ENCODE measurements at regions not wholly inside any gene's neighbourhood (a gene's known extent, or its start where the extent isn't known, plus 50 kb on each side); places are given as distances from the start of the nearest gene placed in this dataset.

DNA sequence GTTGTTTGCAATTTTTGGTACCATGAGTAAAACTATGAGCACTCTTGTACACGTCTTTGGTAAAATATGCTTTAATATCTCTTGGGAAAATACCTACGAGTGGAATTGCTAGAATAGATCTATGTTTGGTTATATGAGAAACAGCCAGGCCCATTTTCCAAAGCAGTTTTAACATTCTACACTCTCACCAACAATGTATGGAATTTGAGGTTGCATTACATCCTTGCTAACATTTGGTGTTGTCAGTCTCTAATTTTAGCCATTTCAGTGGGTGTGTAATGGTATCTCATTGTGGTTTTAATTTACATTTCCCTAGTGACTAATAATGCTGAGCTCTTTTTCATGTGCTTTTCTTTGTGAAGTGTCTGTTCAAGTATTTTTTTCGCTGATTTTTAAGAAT is 118.9 kb upstream of the TCF4 start:
- no peak for TF ChIP-seq SPI1 (IDR thresholded peaks at IDR 0.05; ENCODE audit: low read depth, low read length)
- no peak for TF ChIP-seq POLR2A (IDR thresholded peaks at IDR 0.05; ENCODE audit: low read depth, low read length)
- no peak for TF ChIP-seq POLR2AphosphoS5 (IDR thresholded peaks at IDR 0.05; ENCODE audit: low read depth, low read length)
- TF ChIP-seq PAX5 (IDR thresholded peaks at IDR 0.05; ENCODE audit: insufficient read depth, low read length, severe bottlenecking) = no peak
- TF ChIP-seq TAF1 (IDR thresholded peaks at IDR 0.05; ENCODE audit: low read depth, low read length) = no peak
- no peak for TF ChIP-seq POU2F2 (IDR thresholded peaks at IDR 0.05; ENCODE audit: low read depth, low read length)
- FAIRE-seq (no peak), DNase-seq (ENCODE audit: insufficient read length, low spot score) (no peak)

DNA sequence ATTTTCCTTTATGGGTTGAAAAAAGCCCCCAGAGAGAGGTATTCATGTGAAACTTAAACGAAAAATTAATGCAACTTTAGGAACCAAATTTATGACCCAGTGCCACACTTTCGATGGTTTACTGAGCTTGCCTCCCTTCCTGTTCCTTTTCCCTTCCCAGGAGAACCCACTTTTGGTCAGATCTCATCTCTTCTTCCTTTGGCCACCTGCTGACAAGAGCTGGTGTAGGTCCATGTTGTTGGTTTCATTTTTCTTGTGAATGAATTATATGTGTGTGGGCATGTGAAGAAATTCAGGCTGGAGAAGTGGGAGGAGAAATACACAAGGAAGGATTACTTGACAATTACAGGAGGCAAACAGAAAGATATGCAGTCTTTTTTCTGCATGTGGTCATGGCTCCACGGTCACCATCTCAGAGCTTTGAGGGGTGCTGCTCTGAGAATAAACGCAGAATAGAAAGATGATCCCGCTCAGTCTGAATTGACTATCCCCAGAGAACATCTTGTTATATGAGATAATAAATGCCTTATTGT is 111.3 kb upstream of the TCF4 start:
- FAIRE-seq (no peak), DNase-seq (ENCODE audit: insufficient read length, low spot score) (no peak)
- TF ChIP-seq POU2F2 (IDR thresholded peaks at IDR 0.05; ENCODE audit: low read depth, low read length) (no peak), TAF1 (IDR thresholded peaks at IDR 0.05; ENCODE audit: low read depth, low read length) (no peak), POLR2A (IDR thresholded peaks at IDR 0.05; ENCODE audit: low read depth, low read length) (no peak), PAX5 (IDR thresholded peaks at IDR 0.05; ENCODE audit: insufficient read depth, low read length, severe bottlenecking) (no peak), POLR2AphosphoS5 (IDR thresholded peaks at IDR 0.05; ENCODE audit: low read depth, low read length) (no peak), SPI1 (IDR thresholded peaks at IDR 0.05; ENCODE audit: low read depth, low read length) (no peak)

DNA sequence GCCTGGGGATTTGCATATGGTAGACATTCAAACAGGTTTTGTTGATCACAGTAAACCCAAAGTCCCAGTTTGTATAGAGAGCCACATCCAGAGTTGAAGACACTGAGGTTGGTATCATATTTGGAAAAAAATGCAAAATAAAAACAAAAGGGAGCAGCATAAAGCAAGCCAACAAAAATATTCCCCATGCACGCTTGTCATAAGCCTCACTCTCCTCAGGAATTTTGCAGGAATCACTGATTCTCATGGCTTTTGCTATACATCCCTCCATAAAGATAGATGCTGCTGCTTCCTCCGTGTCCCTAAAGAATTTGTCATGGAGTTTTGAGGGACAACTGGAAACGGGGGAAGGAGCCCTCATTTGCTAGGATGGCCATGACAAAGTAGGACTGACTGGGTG is 108.8 kb upstream of the TCF4 start:
- TF ChIP-seq TAF1 (IDR thresholded peaks at IDR 0.05; ENCODE audit: low read depth, low read length) = no peak
- no peak for TF ChIP-seq POU2F2 (IDR thresholded peaks at IDR 0.05; ENCODE audit: low read depth, low read length)
- TF ChIP-seq POLR2A (IDR thresholded peaks at IDR 0.05; ENCODE audit: low read depth, low read length) = no peak
- no peak for TF ChIP-seq PAX5 (IDR thresholded peaks at IDR 0.05; ENCODE audit: insufficient read depth, low read length, severe bottlenecking)
- no peak for DNase-seq (ENCODE audit: insufficient read length, low spot score)
- no peak for FAIRE-seq

DNA sequence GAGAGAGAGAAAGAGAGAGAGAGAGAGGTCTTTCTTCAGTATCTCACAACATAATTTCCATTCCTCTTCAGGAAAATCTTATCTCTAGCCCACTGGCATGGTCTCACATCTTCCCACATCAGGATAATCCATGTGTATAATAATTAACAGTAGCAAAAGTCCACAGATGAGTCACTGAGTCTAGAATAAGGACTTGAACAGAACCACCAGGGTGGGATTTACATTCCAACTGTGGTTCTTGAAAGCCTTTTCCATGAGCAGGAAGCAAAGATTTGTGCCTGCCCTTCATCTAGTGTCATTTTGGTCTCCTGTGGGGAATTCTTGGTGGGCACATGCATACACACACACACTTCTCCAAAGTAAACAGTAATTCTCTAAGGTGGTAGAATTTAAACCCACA is 107.1 kb upstream of the TCF4 start:
- FAIRE-seq = no peak
- TF ChIP-seq POLR2A (IDR thresholded peaks at IDR 0.05; ENCODE audit: low read depth, low read length) (no peak), POLR2AphosphoS5 (IDR thresholded peaks at IDR 0.05; ENCODE audit: low read depth, low read length) (no peak), PAX5 (IDR thresholded peaks at IDR 0.05; ENCODE audit: insufficient read depth, low read length, severe bottlenecking) (no peak), TAF1 (IDR thresholded peaks at IDR 0.05; ENCODE audit: low read depth, low read length) (no peak), POU2F2 (IDR thresholded peaks at IDR 0.05; ENCODE audit: low read depth, low read length) (no peak)
- no peak for DNase-seq (ENCODE audit: insufficient read length, low spot score)

DNA sequence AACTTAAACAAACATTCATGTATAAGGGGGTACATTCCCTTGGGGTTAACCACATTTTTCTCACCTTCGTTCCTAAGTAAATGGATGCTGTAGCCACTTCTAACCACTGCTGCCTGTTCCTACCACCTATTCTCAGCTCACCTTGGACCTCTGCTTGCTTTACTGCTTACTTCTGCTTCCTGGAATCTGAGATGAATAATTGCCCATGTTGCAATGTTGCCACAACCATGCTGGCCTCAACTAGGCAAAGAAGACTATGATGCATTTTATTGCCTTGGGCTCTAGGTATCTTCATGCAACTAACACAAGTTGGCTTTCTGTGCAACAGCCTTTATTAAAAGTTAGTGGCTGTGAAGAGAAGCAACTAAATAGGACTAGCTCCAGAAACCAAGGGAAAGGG is 106.3 kb upstream of the TCF4 start:
- FAIRE-seq (no peak), DNase-seq (ENCODE audit: insufficient read length, low spot score) (no peak)
- TF ChIP-seq PAX5 (IDR thresholded peaks at IDR 0.05; ENCODE audit: insufficient read depth, low read length, severe bottlenecking) (no peak), POLR2A (IDR thresholded peaks at IDR 0.05; ENCODE audit: low read depth, low read length) (no peak), TAF1 (IDR thresholded peaks at IDR 0.05; ENCODE audit: low read depth, low read length) (no peak), POU2F2 (IDR thresholded peaks at IDR 0.05; ENCODE audit: low read depth, low read length) (no peak), POLR2AphosphoS5 (IDR thresholded peaks at IDR 0.05; ENCODE audit: low read depth, low read length) (no peak), SPI1 (IDR thresholded peaks at IDR 0.05; ENCODE audit: low read depth, low read length) (no peak)

DNA sequence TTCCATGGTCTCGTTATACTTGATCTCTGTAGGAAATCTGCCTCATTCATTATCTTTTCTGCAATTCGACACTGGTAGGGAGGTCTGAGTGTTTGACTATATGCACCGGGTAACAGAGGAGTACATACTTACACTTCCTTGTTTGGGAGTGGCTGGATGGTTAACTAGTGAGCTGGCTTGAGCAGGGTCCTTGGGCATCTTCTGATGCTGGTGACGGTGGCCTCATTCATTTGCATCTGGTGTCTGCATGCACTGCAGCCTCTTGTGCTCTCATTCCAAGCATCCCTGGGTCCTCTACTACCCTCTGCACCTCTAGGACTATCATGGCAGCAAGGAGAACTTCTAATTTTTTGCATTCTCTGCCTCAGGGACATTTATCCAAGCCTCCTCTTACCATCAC is 100.0 kb upstream of the TCF4 start:
- TF ChIP-seq SPI1 (IDR thresholded peaks at IDR 0.05; ENCODE audit: low read depth, low read length) (no peak), POU2F2 (IDR thresholded peaks at IDR 0.05; ENCODE audit: low read depth, low read length) (no peak), POLR2AphosphoS5 (IDR thresholded peaks at IDR 0.05; ENCODE audit: low read depth, low read length) (no peak), PAX5 (IDR thresholded peaks at IDR 0.05; ENCODE audit: insufficient read depth, low read length, severe bottlenecking) (no peak), POLR2A (IDR thresholded peaks at IDR 0.05; ENCODE audit: low read depth, low read length) (no peak), TAF1 (IDR thresholded peaks at IDR 0.05; ENCODE audit: low read depth, low read length) (no peak)
- no peak for DNase-seq (ENCODE audit: insufficient read length, low spot score)
- FAIRE-seq = no peak

DNA sequence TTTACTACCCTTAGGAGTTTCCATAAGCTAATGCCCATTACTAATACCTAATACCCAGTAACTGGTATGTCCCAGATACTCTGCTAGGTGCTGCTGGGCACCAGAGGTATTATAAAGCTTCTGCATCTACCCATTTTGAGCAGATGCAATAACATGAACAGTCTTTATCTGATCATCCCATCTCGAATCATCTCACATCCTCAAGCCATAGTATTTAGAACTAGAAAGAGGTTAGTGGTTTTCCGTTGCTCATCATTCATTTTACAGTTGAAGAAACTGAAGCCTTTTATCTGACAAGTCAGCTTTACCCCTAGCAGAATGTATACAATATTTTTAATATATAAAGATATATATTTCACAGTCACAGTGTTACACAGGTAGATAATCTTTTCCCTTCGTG is 99.1 kb upstream of the TCF4 start:
- DNase-seq (ENCODE audit: insufficient read length, low spot score) = no peak
- TF ChIP-seq PAX5 (IDR thresholded peaks at IDR 0.05; ENCODE audit: insufficient read depth, low read length, severe bottlenecking) (no peak), POLR2AphosphoS5 (IDR thresholded peaks at IDR 0.05; ENCODE audit: low read depth, low read length) (no peak), TAF1 (IDR thresholded peaks at IDR 0.05; ENCODE audit: low read depth, low read length) (no peak), POLR2A (IDR thresholded peaks at IDR 0.05; ENCODE audit: low read depth, low read length) (no peak), POU2F2 (IDR thresholded peaks at IDR 0.05; ENCODE audit: low read depth, low read length) (no peak), SPI1 (IDR thresholded peaks at IDR 0.05; ENCODE audit: low read depth, low read length) (no peak)
- no peak for FAIRE-seq

DNA sequence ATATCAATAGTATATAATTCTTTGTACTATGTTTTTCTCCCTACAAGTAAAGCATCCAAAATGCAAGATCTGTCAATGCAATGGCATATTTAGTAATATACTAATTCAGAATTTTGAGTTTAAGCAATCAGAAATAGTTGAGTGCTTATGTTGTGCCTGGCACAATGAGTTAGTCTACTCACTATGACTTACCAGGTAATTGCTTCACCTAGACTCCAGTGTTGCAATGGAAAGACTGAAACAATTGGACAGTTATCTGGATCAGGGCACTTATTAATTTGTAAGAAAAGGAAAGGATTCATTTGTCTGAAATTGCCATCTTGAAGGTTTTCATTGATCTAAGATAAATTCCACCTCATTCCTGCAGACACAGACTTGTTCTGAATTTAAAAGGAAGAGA is 97.6 kb upstream of the TCF4 start:
- TF ChIP-seq SPI1 (IDR thresholded peaks at IDR 0.05; ENCODE audit: low read depth, low read length) (no peak), PAX5 (IDR thresholded peaks at IDR 0.05; ENCODE audit: insufficient read depth, low read length, severe bottlenecking) (no peak), POLR2AphosphoS5 (IDR thresholded peaks at IDR 0.05; ENCODE audit: low read depth, low read length) (no peak), TAF1 (IDR thresholded peaks at IDR 0.05; ENCODE audit: low read depth, low read length) (no peak), POLR2A (IDR thresholded peaks at IDR 0.05; ENCODE audit: low read depth, low read length) (no peak), POU2F2 (IDR thresholded peaks at IDR 0.05; ENCODE audit: low read depth, low read length) (no peak)
- DNase-seq (ENCODE audit: insufficient read length, low spot score) (no peak), FAIRE-seq (no peak)

DNA sequence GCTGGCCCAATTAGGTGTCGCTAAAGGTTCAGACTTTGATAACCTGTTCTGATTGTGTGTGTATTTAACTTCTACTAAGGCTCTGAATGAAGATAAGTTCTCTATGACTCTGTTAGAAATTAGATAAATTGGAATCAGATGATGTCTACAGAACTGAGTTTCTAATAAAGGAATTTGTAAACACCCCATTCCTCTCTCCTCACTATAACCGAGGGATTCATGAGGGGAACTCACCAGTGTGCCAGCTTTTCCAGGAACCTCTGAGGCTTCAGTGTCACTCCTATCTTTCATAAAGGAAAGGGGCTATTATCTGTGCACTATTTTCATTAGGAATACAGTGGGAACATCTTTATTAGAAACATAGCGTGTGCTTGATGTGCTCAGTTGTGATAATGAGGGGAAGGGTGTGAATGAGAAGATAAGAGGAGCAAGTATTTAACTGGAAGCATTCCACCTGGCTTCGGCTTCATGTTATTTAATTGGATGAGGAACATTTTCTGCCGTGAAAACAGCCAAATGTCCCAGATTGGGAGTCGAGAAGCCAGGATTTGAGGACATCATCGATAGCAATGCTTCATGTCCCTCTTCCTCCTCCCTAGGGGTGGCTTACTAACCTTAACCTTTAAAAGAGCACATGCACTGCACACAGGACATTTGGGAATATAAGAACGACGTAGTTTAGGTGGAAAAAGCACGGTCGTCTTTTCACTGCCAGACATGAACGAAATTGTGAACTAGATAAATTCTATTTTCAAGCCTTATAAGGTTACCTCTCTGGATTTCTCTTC is 84.8 kb upstream of the TCF4 start:
- FAIRE-seq (no peak), DNase-seq (ENCODE audit: insufficient read length, low spot score) (no peak)
- TF ChIP-seq PAX5 (IDR thresholded peaks at IDR 0.05; ENCODE audit: insufficient read depth, low read length, severe bottlenecking) (no peak), TAF1 (IDR thresholded peaks at IDR 0.05; ENCODE audit: low read depth, low read length) (no peak), POLR2A (IDR thresholded peaks at IDR 0.05; ENCODE audit: low read depth, low read length) (no peak), POLR2AphosphoS5 (IDR thresholded peaks at IDR 0.05; ENCODE audit: low read depth, low read length) (no peak), POU2F2 (IDR thresholded peaks at IDR 0.05; ENCODE audit: low read depth, low read length) (no peak)

Data from GM12891 (cell line).